IMR-90 (cell line): ENCODE measurements at regions not wholly inside any gene's neighbourhood (a gene's known extent, or its start where the extent isn't known, plus 50 kb on each side); places are given as distances from the start of the nearest gene placed in this dataset.

Source experiments
- ATAC-seq: fragments of 200-7000 bp; cut with Tn5 transposase; 2 replicates; pipeline ENCODE4 v1.9.1; 2020; ENCODE audit warnings: low read depth, mild to moderate bottlenecking, moderate library complexity
- BruUV-seq: library from RNA; stranded (reverse); fragments of 400-500 nt; replicated peaks from 2 replicates; lab custom pipeline; 2021; lab: Mats Ljungman, UMichigan
- CTCF ChIA-PET: fragments of 300-600 bp; formaldehyde crosslinking; extraction: SDS; loops from one replicate; lab custom pipeline; 2021; ENCODE audit warnings: antibody characterized with exemption; lab: Yijun Ruan, JAX
- POLR2A ChIA-PET: fragments of 300-600 bp; sonication (Branson Sonifier 250); formaldehyde crosslinking; loops from one replicate; lab custom pipeline; 2022; ENCODE audit warnings: antibody characterized with exemption; ENCODE audit not compliant: unreplicated experiment; lab: Charles Lee
- DNase-seq: peaks from one replicate; pipeline ENCODE4 v3.0.0; 2013
- H2AFZ ChIP-seq: replicated peaks from 2 replicates; pipeline ENCODE3; 2013; ENCODE audit warnings: low read length, mild to moderate bottlenecking; ENCODE audit not compliant: poor library complexity
- H2AK5ac ChIP-seq: 2 replicates; pipeline ENCODE4 v1.6.1; 2013; ENCODE audit warnings: low read depth, low read length, inconsistent platforms
- H2AK9ac ChIP-seq: replicated peaks from 2 replicates; pipeline ENCODE3; 2013; ENCODE audit warnings: mild to moderate bottlenecking, low read depth, low read length, moderate library complexity; ENCODE audit not compliant: poor library complexity
- H2BK120ac ChIP-seq: 2 replicates; pipeline ENCODE4 v1.6.1; 2013; ENCODE audit warnings: low read depth, low read length, inconsistent platforms
- H2BK15ac ChIP-seq: 3 replicates; pipeline ENCODE4 v1.6.1; 2013; ENCODE audit warnings: low read depth, low read length, inconsistent platforms
- H2BK20ac ChIP-seq: 2 replicates; pipeline ENCODE4 v1.6.1; 2013; ENCODE audit warnings: low read depth, mild to moderate bottlenecking, inconsistent platforms, low read length, moderate library complexity
- H2BK5ac ChIP-seq: 2 replicates; pipeline ENCODE4 v1.6.1; 2013; ENCODE audit warnings: mild to moderate bottlenecking, low read depth, low read length, inconsistent platforms; ENCODE audit not compliant: poor library complexity, severe bottlenecking
- H3K14ac ChIP-seq: replicated peaks from 2 replicates; pipeline ENCODE4 v1.6.1; 2013; ENCODE audit warnings: low read depth, low read length, inconsistent platforms
- H3K18ac ChIP-seq: 2 replicates; pipeline ENCODE4 v1.6.1; 2013; ENCODE audit warnings: low read depth, low read length, control low read depth
- H3K23ac ChIP-seq: 2 replicates; pipeline ENCODE4 v1.6.1; 2013; ENCODE audit warnings: low read depth, low read length, inconsistent platforms
- H3K27ac ChIP-seq: 2 replicates; pipeline ENCODE4 v1.5.1; 2013; ENCODE audit warnings: mild to moderate bottlenecking, control low read depth, low read length; ENCODE audit not compliant: insufficient read depth
- H3K27me3 ChIP-seq: 2 replicates; pipeline ENCODE4 v1.6.1; 2013; ENCODE audit warnings: low read length; ENCODE audit not compliant: control insufficient read depth, insufficient read depth
- H3K36me3 ChIP-seq: 2 replicates; pipeline ENCODE4 v1.6.1; 2013; ENCODE audit warnings: low read length, mixed read lengths; ENCODE audit not compliant: control insufficient read depth, insufficient read depth
- H3K4ac ChIP-seq: 2 replicates; pipeline ENCODE4 v1.6.1; 2013; ENCODE audit warnings: low read depth, low read length, inconsistent platforms
- H3K4me1 ChIP-seq: 2 replicates; pipeline ENCODE4 v1.6.1; 2013; ENCODE audit warnings: low read length, mixed read lengths; ENCODE audit not compliant: control insufficient read depth, insufficient read depth
- H3K4me2 ChIP-seq: 2 replicates; pipeline ENCODE4 v1.6.1; 2013; ENCODE audit warnings: low read depth, mild to moderate bottlenecking, control low read depth, low read length, moderate library complexity
- H3K4me3 ChIP-seq: 2 replicates; pipeline ENCODE4 v1.5.1; 2013; ENCODE audit warnings: low read depth, mild to moderate bottlenecking, control low read depth, low read length, moderate library complexity; ENCODE audit not compliant: insufficient read depth
- H3K56ac ChIP-seq: 2 replicates; pipeline ENCODE4 v1.6.1; 2013; ENCODE audit warnings: low read length, inconsistent platforms; ENCODE audit not compliant: insufficient read depth; ENCODE audit errors: extremely low read depth
- H3K79me1 ChIP-seq, 2 experiments: 2 replicates each; pipeline ENCODE4 v1.6.1; 2013; ENCODE audit warnings: low read length in 2 of 2, inconsistent platforms in 1 of 2, low read depth in 1 of 2
- H3K9ac ChIP-seq: 2 replicates; pipeline ENCODE4 v1.6.1; 2013; ENCODE audit warnings: low read depth, low read length, control low read depth
- H3K9me1 ChIP-seq: 2 replicates; pipeline ENCODE4 v1.6.1; 2013; ENCODE audit warnings: low read length, inconsistent platforms; ENCODE audit not compliant: insufficient read depth
- H3K9me3 ChIP-seq: 2 replicates; pipeline ENCODE4 v1.6.1; 2013; ENCODE audit warnings: low read length; ENCODE audit not compliant: control insufficient read depth, insufficient read depth
- H4K20me1 ChIP-seq: 2 replicates; pipeline ENCODE4 v1.6.1; 2013; ENCODE audit warnings: low read length, inconsistent platforms; ENCODE audit not compliant: insufficient read depth
- H4K5ac ChIP-seq: 2 replicates; pipeline ENCODE4 v1.6.1; 2013; ENCODE audit warnings: mild to moderate bottlenecking, low read depth, low read length, control low read depth
- H4K8ac ChIP-seq, 2 experiments: 2 replicates each; pipeline ENCODE4 v1.6.1; 2013; ENCODE audit warnings: low read depth in 2 of 2, low read length in 2 of 2, control low read depth in 1 of 2, inconsistent platforms in 1 of 2
- H4K91ac ChIP-seq: 2 replicates; pipeline ENCODE4 v1.6.1; 2013; ENCODE audit warnings: low read depth, low read length, inconsistent platforms; ENCODE audit not compliant: insufficient read depth
- BHLHE40 ChIP-seq: fragments of 150-350 bp; IDR thresholded peaks from 2 replicates; pipeline ENCODE4 v1.6.1; 2016; ENCODE audit warnings: mild to moderate bottlenecking, low read depth, low read length
- CHD1 ChIP-seq: IDR thresholded peaks from 2 replicates; pipeline ENCODE4 v1.6.1; 2012; ENCODE audit warnings: low read depth, low read length, improper control_type of control experiment
- CTCF ChIP-seq: conservative IDR thresholded peaks from 2 replicates; pipeline ENCODE4 v1.5.1; 2012; ENCODE audit warnings: mild to moderate bottlenecking, low read depth, low read length, improper control_type of control experiment
- ELK1 ChIP-seq: fragments of 150-350 bp; IDR thresholded peaks from 2 replicates; pipeline ENCODE4 v1.6.1; 2016; ENCODE audit warnings: low read depth, mild to moderate bottlenecking, low read length, moderate library complexity, borderline replicate concordance
- FOS ChIP-seq: fragments of 150-350 bp; IDR thresholded peaks from 2 replicates; pipeline ENCODE4 v1.6.1; 2016; ENCODE audit warnings: low read depth, low read length
- MXI1 ChIP-seq: IDR thresholded peaks from 2 replicates; pipeline ENCODE4 v1.6.1; 2012; ENCODE audit warnings: low read depth, mild to moderate bottlenecking, low read length, moderate library complexity, borderline replicate concordance
- NFE2L2 ChIP-seq: fragments of 150-350 bp; IDR thresholded peaks from 2 replicates; pipeline ENCODE4 v1.6.1; 2016; ENCODE audit warnings: low read depth, mild to moderate bottlenecking, low read length
- POLR2A ChIP-seq: IDR thresholded peaks from 2 replicates; pipeline ENCODE4 v1.6.1; 2012; ENCODE audit warnings: mild to moderate bottlenecking, low read depth, low read length
- RAD21 ChIP-seq: IDR thresholded peaks from 2 replicates; pipeline ENCODE4 v1.6.1; 2012; ENCODE audit warnings: low read length, improper control_type of control experiment
- RCOR1 ChIP-seq: IDR thresholded peaks from 2 replicates; pipeline ENCODE4 v1.6.1; 2012; ENCODE audit warnings: mild to moderate bottlenecking, low read length, improper control_type of control experiment; ENCODE audit not compliant: insufficient replicate concordance
- RFX5 ChIP-seq: IDR thresholded peaks from 2 replicates; pipeline ENCODE4 v1.8.0; 2012; ENCODE audit warnings: low read depth, mild to moderate bottlenecking, low read length, moderate library complexity
- USF2 ChIP-seq: fragments of 150-350 bp; IDR thresholded peaks from 2 replicates; pipeline ENCODE4 v1.6.1; 2017; ENCODE audit warnings: mild to moderate bottlenecking, antibody characterized with exemption, low read length, low read depth
- WGBS, 2 experiments: methylation state at CpG; one replicate each; pipeline versions ENCODE4 v1.1.5 to v1.1.7; 2013; ENCODE audit warnings: missing lambda C conversion rate in 2 of 2; ENCODE audit not compliant: insufficient read length in 1 of 2; ENCODE audit errors: extremely low coverage in 2 of 2; 5-methylcytosine and 5-hydroxymethylcytosine counted together
- dilution Hi-C: fragments of 300-500 bp; cut with HindIII; formaldehyde crosslinking; loops from one replicate; pipeline ENCODE4 v1.14.3; 2018; ENCODE audit warnings: low sequenced_read_pairs; ENCODE audit not compliant: unreplicated experiment
- in situ Hi-C: fragments of 300-500 bp; cut with MboI; formaldehyde crosslinking; loops from 3 replicates; pipeline ENCODE4 v1.14.3; 2019; ENCODE audit warnings: low sequenced_read_pairs, inconsistent platforms, mixed read lengths
- intact Hi-C: fragments of 100-400 bp; cut with micrococcal nuclease; formaldehyde crosslinking; loops from 2 replicates; pipeline ENCODE4 v1.10.0; 2022

GRCh38 chr5:96157841-96158291 is 196.2 kb upstream of the ELL2 start:
- Histone ChIP-seq H3K9ac (no peak overlapping the region), H3K27ac (no peak overlapping the region), H3K36me3 (no peaks in the 10 kb centered on the region), H3K4me1 (0 out of 2 replicates have a peak, but pooled peaks cover 1% of the 10 kb centered on the region), H4K91ac (no peak overlapping the region), H2AK9ac (no peak overlapping the region), H2BK120ac (no peak overlapping the region), H2BK20ac (no peak overlapping the region), H2BK15ac (no peak overlapping the region), H3K9me3 (no peaks in the 10 kb centered on the region), H3K14ac (peak overlapping the region; percentile 44; the same call in 1 of the 2 replicates), H3K27me3 (no peaks in the 10 kb centered on the region), H3K4me2 (no peak overlapping the region), H2AK5ac (no peak overlapping the region), H4K5ac (no peak overlapping the region), H4K8ac (no peak overlapping the region), H3K79me1 (no peaks in the 10 kb centered on the region), H2BK5ac (no peak overlapping the region), H3K23ac (no peak overlapping the region), H3K18ac (no peak overlapping the region), H3K4ac (no peak overlapping the region), H2AFZ (no peak overlapping the region), H3K9me1 (no peaks in the 10 kb centered on the region), H3K56ac (no peak overlapping the region), H4K20me1 (no peaks in the 10 kb centered on the region), H3K4me3 (no peak overlapping the region)
- no CpG with 5 or more reads among the region's 3 CpGs for WGBS, 2 experiments
- BruUV-seq: no TSS peak
- dilution Hi-C loops: no loop called here
- ATAC-seq: peak; percentile 32
- intact Hi-C loops: no loop called here
- ChIA-PET POLR2A (no interaction called here), CTCF (no interaction called here)
- no peak for DNase-seq
- in situ Hi-C loops: no loop called here
- TF ChIP-seq CHD1 (no peak), RCOR1 (no peak), RFX5 (no peak), USF2 (no peak), BHLHE40 (no peak), MXI1 (no peak), CTCF (no peak), POLR2A (no peak), RAD21 (no peak), ELK1 (no peak), FOS (no peak), NFE2L2 (no peak)
